ENCODE measurements at regions not wholly inside any gene's neighbourhood (a gene's known extent, or its start where the extent isn't known, plus 50 kb on each side); places are given as distances from the start of the nearest gene placed in this dataset.

DNA sequence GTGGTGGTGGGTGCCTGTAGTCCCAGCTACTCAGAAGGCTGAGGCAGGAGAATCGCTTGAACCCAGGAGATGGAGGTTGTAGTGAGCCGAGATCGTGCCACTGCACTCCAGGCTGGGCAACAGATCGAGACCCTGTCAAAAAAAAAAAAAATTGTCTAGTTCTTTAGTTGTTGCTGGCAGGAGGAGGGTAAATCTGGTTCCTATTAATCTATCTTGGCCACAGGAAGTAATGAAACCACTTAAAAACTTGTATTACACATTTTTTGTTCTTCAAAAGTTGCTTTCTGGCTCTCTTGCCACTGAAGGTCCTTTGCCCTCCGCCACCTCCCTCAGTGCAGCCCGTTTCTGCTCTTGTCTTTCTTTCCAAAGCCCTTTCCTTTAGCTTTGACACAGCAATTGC is 102.9 kb upstream of the ARSJ start:
- Histone ChIP-seq H3K4me1 (ENCODE audit: control insufficient read depth, extremely low read depth, insufficient read depth, low read length) (peaks cover 9% of the 10 kb centered on the region), H3K4me2 (ENCODE audit: extremely low read depth, insufficient read depth, low read length) (no peak overlapping the region), H3K4me3 (replicated peaks in 1 of 4; ENCODE audit: control extremely low read depth in 1 of 4, insufficient read depth in 1 of 4, low read depth in 3 of 4, low read length in 4 of 4) (no peak overlapping the region), H3K27ac (ENCODE audit: insufficient read depth, low read length) (no peak overlapping the region), H4K20me1 (ENCODE audit: control insufficient read depth, extremely low read depth, insufficient read depth, low read length) (no peaks in the 10 kb centered on the region), H3K36me3 (ENCODE audit: control insufficient read depth, insufficient read depth, low read length) (no peaks in the 10 kb centered on the region), H3K9ac (ENCODE audit: insufficient read depth, low read length) (no peak overlapping the region), H3K79me2 (ENCODE audit: control insufficient read depth, insufficient read depth, low read length) (no peaks in the 10 kb centered on the region), H3K27me3 (ENCODE audit: control insufficient read depth, insufficient read depth, low read length) (no peaks in the 10 kb centered on the region), H3K9me3 (ENCODE audit: control insufficient read depth, insufficient read depth, low read depth, low read length) (no peaks in the 10 kb centered on the region), H2AFZ (ENCODE audit: low read length) (no peak overlapping the region)
- TF ChIP-seq EZH2 (IDR thresholded peaks at IDR 0.05; ENCODE audit: low read length, missing control alignments), result no peak
- TF ChIP-seq, protein P1, sequence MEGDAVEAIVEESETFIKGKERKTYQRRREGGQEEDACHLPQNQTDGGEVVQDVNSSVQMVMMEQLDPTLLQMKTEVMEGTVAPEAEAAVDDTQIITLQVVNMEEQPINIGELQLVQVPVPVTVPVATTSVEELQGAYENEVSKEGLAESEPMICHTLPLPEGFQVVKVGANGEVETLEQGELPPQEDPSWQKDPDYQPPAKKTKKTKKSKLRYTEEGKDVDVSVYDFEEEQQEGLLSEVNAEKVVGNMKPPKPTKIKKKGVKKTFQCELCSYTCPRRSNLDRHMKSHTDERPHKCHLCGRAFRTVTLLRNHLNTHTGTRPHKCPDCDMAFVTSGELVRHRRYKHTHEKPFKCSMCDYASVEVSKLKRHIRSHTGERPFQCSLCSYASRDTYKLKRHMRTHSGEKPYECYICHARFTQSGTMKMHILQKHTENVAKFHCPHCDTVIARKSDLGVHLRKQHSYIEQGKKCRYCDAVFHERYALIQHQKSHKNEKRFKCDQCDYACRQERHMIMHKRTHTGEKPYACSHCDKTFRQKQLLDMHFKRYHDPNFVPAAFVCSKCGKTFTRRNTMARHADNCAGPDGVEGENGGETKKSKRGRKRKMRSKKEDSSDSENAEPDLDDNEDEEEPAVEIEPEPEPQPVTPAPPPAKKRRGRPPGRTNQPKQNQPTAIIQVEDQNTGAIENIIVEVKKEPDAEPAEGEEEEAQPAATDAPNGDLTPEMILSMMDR (conservative IDR thresholded peaks at IDR 0.05 in 1 of 2, IDR thresholded peaks at IDR 0.05 in 1 of 2; ENCODE audit: low read depth in 1 of 2, low read length in 2 of 2), result no peak
- peak in 1 of 2 donors; percentile 20 for DNase-seq (ENCODE audit: low read depth in 2 of 2)

DNA sequence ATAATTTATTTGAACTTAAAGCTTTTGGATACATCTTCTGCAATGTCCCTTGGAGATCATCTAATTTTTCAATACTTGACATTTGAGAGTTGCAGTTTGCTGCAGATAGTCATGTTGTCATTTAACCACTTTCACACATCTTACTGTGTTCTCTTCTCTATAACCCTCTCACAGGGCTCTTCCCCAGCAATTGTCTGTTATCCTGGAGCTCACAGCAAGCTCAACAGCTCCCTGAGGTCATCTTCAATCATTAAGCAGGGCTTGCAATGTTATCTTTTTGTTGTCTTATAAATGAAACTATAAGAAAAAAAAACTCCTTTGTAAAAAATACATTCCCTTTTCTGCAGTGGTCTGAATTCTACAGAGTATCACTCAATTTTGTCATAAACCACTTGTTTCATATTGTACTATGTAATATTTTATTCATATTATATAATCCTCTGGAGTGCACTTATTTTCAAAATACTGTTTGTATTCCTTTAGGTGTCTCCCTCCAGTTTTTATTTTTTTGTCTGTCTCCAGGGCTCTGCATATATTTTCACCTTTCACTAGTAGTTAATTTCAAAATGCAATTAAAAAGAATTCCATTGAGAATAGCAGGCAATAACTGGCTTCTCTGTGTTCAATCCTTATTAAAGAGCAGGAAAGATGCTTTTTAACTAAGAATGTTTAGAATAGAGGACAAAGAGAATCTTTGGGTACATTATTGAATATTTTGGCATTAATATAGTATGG is 106.3 kb upstream of the ARSJ start:
- H3K27ac ChIP-seq (ENCODE audit: insufficient read depth, low read length), result no peak overlapping the region
- H3K27me3 ChIP-seq (ENCODE audit: control insufficient read depth, insufficient read depth, low read length), result no peaks in the 10 kb centered on the region
- no peaks in the 10 kb centered on the region for H3K36me3 ChIP-seq (ENCODE audit: control insufficient read depth, insufficient read depth, low read length)
- H2AFZ ChIP-seq (ENCODE audit: low read length), result no peak overlapping the region
- DNase-seq (ENCODE audit: low read depth in 2 of 2), result no peak
- no peaks in the 10 kb centered on the region for H3K79me2 ChIP-seq (ENCODE audit: control insufficient read depth, insufficient read depth, low read length)
- H4K20me1 ChIP-seq (ENCODE audit: control insufficient read depth, extremely low read depth, insufficient read depth, low read length), result no peaks in the 10 kb centered on the region
- H3K4me2 ChIP-seq (ENCODE audit: extremely low read depth, insufficient read depth, low read length), result no peak overlapping the region
- no peaks in the 10 kb centered on the region for H3K9me3 ChIP-seq (ENCODE audit: control insufficient read depth, insufficient read depth, low read depth, low read length)
- H3K9ac ChIP-seq (ENCODE audit: insufficient read depth, low read length), result no peak overlapping the region
- peaks cover 4% of the 10 kb centered on the region for H3K4me1 ChIP-seq (ENCODE audit: control insufficient read depth, extremely low read depth, insufficient read depth, low read length)
- TF ChIP-seq, protein P1 (conservative IDR thresholded peaks at IDR 0.05 in 1 of 2, IDR thresholded peaks at IDR 0.05 in 1 of 2; ENCODE audit: low read depth in 1 of 2, low read length in 2 of 2), result no peak
- TF ChIP-seq EZH2 (IDR thresholded peaks at IDR 0.05; ENCODE audit: low read length, missing control alignments), result no peak
- H3K4me3 ChIP-seq (replicated peaks in 1 of 4; ENCODE audit: control extremely low read depth in 1 of 4, insufficient read depth in 1 of 4, low read depth in 3 of 4, low read length in 4 of 4), result no peak overlapping the region

DNA sequence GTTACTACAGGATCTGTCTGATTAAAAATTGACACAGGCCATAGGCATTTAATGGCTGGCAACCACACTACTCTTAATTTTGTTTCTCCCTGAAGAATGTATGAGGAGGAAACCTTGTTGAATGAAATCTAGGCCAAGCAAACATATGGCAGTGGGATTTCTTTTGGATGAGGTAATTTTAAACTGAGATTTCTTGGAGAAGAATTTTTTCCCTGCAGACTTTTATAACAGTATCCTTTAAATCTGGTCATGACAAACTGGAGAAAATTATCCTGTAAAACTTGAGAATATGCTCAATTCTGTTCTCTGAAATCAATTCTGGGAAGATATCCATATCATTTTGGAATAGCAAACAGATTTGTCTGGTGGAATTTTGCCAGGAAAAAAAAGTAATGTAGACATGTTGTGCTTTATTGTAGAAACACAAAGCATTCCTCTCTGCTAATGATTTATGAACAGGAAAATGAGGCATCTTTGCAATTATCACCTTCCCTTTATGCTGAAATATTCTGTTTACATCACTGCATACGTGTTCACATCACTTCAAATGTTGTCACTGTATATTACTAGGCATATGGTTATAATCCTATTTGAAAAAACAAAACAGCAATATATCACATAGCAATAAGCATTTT is 108.3 kb upstream of the ARSJ start:
- Histone ChIP-seq H3K79me2 (ENCODE audit: control insufficient read depth, insufficient read depth, low read length) (no peaks in the 10 kb centered on the region), H3K36me3 (ENCODE audit: control insufficient read depth, insufficient read depth, low read length) (no peaks in the 10 kb centered on the region), H3K27me3 (ENCODE audit: control insufficient read depth, insufficient read depth, low read length) (no peaks in the 10 kb centered on the region), H3K27ac (ENCODE audit: insufficient read depth, low read length) (no peak overlapping the region), H3K4me3 (replicated peaks in 1 of 4; ENCODE audit: control extremely low read depth in 1 of 4, insufficient read depth in 1 of 4, low read depth in 3 of 4, low read length in 4 of 4) (no peak overlapping the region), H3K4me1 (ENCODE audit: control insufficient read depth, extremely low read depth, insufficient read depth, low read length) (peaks cover 4% of the 10 kb centered on the region), H3K9me3 (ENCODE audit: control insufficient read depth, insufficient read depth, low read depth, low read length) (no peaks in the 10 kb centered on the region), H4K20me1 (ENCODE audit: control insufficient read depth, extremely low read depth, insufficient read depth, low read length) (no peaks in the 10 kb centered on the region), H2AFZ (ENCODE audit: low read length) (no peak overlapping the region), H3K4me2 (ENCODE audit: extremely low read depth, insufficient read depth, low read length) (peak overlapping the region; percentile 40), H3K9ac (ENCODE audit: insufficient read depth, low read length) (no peak overlapping the region)
- TF ChIP-seq EZH2 (IDR thresholded peaks at IDR 0.05; ENCODE audit: low read length, missing control alignments), result no peak
- TF ChIP-seq, protein P1 (conservative IDR thresholded peaks at IDR 0.05 in 1 of 2, IDR thresholded peaks at IDR 0.05 in 1 of 2; ENCODE audit: low read depth in 1 of 2, low read length in 2 of 2), result no peak
- DNase-seq (ENCODE audit: low read depth in 2 of 2), result peak; percentile 77 to 93

Measured in fibroblast of lung (primary cell).